Right renal cortex interstitium (tissue), 3 donors: ENCODE measurements at regions not wholly inside any gene's neighbourhood (a gene's known extent, or its start where the extent isn't known, plus 50 kb on each side); places are given as distances from the start of the nearest gene placed in this dataset.
"Not testable (repeated sequence)": the region's sequence is repeated elsewhere in the genome, so short reads cannot be mapped to it uniquely, and the experiment has no call there.

ENCODE experiments used
- DNase-seq, 3 donors: peaks; one replicate each; pipeline ENCODE4 v3.0.0-alpha.2; 2013; ENCODE audit warnings: low read depth in 3 of 3, low spot score in 2 of 3

GRCh38 chr5:135279328-135279727, 119.7 kb downstream of the MACROH2A1 start:
- no peak for DNase-seq

- DNase-seq: no peak
Measured at GRCh38 chr5:135276151-135276550, 122.9 kb downstream of the MACROH2A1 start.

DNA sequence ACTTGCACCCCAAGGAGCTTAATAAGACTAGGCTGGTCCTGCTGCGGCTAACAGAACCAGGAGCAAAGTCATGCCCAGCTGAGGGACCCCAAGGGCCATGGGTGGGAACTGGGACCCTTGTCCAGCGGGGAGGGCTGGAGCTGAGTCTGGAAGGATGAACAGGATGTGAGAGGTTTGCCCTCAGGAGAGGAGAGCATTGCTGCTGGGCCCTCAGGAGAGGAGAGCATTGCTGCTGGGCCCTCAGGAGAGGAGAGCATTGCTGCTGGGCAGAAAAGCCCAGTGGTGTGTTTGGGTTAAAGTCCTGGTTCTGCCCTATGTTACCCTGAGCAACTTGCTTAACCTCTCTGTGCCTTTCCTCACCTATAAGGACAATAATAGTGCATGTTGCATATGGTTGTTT, 125.8 kb downstream of the MACROH2A1 start:
- DNase-seq: no peak

DNA sequence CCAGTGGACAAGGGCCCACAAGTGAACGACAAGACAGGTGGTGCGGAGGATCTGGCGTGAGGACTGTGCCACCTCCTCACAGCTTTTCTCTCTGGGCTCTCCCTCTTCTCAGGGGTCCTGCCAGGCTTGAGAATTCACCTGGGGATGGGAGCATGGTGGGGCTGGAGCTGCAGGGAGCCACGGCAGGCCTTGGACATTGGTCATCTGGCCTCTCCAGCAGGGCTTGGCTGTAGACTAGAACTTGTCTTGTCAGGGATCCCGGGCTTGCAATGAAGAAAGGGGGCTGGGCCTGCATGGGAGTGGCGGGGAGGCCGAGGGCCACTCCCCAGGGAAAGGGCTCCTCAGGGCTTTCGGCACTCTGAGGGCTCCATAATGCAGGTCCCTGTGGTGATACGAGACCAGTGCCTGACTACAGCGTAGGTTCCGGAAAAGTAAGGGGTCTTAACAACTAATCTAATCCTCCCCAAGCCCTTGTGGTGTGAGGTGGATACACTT, 126.7 kb downstream of the MACROH2A1 start:
- DNase-seq: no peak

DNA sequence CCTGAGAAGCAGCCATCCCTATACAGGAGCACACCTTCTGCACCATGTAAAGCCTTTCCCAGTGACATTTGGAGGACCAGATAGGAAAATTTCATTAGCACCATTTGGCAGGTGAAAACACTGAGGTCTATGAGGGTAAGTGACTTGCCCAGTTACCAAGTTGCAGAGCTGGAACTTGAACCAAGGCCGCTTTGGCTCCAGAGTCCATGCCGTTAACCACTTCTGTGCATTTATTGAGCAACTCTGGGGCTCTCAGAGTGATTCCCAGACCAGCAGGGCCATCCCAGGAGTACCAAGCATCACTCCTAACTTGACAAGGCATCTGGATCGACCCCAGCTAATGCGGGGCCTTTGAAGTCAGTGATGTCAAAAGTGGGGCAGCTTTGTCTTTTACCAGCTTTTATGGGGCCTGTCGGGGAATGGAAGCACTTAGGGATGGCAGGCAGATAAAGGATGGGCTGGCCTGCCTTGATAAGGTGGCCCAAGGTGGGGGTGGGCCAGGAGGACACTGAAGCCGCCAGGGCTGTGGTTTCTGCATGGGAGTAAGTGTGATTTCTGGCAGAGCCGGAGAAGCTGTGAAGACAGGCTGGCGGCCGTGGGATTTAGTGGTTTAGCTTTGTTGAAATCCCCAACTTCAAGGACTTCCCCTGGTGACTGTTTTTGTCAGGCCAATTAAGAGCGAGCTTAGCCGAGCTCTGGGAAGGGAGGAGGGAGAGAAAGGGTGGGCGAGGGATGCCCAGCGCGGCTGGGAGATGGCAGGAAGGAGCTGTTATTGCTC, 127.3 kb downstream of the MACROH2A1 start:
- peak in 2 of 3 donors; percentile 23 to 27 for DNase-seq

DNA sequence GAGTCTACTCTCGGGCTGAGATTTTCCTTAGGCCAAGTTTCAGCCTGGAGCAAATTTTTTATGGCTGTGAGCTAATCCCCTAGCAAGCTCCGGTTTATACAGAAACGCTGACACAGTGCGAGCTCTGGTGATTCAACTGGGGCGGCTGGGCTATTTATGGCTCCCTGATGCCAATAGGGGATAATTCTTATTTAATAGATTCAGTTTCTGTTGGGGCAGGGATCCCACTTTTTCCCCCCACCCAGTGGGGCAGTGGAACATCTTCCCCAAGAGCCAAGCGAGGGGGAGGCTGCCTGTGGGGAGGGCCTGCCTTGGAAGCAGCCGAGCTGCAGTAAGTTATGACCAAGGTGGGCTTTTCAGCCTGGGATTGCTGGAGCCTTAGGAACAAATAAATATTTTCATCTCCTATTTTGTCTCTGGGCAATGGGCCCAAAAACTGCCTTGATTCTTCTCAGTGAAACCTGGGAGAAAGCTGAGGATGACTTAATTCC, 129.1 kb downstream of the MACROH2A1 start:
- DNase-seq: no peak

DNA sequence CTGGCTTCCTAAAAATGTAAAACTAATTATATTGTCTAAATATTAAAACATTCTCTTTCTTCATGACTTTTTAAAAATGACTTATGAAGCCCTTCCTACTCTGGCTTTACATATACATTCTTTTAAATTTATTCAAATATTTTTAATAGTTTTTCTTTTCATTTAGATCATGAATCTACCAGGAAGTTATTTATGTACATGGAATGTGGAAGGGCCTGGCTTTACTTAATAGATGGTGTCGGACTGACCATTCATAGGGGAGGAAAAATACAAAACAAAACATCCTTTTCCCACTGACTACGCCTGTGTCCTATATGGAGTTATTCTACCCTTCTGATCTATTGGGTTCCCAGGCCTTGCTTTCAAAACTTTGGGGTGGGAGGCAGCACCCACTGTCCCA, 129.8 kb downstream of the MACROH2A1 start:
- DNase-seq: no peak

DNA sequence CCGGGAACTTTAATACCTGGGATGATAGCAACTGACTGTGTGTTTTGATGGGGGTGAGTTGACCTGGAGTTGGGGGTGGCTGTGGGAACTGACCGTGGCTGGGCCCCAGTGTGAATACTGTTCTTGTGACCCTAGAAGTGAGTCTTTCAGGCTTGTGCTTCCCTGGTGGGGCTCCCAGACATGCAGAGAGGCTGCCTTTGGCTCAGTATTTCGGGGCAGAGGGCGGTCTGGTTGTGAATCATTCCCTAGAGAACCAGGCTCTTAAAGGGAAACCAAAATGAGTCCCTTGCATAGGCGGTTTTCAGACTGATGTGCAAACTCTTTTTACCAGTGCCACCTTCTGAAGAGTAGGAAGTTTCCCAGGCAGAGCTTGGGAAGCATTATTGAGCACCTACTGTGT, 132.1 kb downstream of the MACROH2A1 start:
- no peak for DNase-seq

DNA sequence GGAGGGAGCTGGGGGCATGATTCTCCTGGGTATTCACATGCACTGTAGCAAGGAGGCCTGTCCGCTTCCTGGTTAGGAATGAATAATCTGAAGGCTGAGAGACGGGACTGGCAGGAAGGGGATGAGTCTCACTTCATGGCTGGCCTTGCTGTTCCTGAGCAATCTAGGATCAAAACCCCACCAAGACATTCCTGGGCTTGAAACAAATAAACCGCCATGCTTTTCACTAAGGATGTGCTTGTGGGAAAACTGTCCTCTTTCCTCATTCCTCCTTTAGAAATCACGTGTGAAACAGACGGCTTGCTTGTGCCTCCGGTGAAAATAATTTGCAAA, 132.8 kb downstream of the MACROH2A1 start:
- no peak for DNase-seq

DNA sequence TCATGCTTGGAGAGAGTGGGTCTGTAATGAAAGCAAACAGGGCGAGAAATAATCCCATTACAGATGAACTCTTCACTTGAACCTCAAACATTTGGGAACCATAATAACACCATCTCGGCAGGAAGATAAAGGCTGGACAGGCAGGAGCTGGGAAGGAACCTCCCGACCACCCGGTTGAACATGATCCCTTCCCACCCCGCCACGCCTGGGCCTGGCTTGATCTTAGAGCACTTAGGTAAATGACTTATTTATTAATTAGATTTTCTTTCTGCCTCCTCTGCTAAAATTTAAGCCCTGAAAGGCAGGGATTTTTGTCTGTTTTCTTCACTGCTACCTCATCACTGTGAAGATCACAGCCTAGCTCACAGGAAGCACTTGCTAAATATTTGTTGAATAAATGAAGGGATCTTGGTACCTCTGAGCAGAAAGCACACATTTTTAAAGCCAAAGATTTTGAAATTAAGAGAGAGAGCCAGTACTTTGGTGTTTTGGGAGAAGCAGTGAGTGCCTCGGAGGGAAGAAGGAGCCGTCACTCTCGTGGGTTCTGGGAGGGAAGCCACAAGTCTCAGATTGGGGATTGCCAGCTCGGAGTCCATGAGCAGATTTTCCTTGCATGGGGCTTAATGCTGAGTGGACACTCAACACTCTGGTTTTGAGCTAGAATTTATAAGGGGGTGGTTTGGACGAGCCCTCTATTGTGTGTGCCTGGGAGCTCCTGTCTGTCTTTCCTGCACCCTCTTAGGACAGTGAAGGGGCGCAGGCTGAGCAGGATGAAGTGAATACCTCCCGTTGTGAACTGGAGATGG, 133.3 kb downstream of the MACROH2A1 start:
- no peak for DNase-seq

DNA sequence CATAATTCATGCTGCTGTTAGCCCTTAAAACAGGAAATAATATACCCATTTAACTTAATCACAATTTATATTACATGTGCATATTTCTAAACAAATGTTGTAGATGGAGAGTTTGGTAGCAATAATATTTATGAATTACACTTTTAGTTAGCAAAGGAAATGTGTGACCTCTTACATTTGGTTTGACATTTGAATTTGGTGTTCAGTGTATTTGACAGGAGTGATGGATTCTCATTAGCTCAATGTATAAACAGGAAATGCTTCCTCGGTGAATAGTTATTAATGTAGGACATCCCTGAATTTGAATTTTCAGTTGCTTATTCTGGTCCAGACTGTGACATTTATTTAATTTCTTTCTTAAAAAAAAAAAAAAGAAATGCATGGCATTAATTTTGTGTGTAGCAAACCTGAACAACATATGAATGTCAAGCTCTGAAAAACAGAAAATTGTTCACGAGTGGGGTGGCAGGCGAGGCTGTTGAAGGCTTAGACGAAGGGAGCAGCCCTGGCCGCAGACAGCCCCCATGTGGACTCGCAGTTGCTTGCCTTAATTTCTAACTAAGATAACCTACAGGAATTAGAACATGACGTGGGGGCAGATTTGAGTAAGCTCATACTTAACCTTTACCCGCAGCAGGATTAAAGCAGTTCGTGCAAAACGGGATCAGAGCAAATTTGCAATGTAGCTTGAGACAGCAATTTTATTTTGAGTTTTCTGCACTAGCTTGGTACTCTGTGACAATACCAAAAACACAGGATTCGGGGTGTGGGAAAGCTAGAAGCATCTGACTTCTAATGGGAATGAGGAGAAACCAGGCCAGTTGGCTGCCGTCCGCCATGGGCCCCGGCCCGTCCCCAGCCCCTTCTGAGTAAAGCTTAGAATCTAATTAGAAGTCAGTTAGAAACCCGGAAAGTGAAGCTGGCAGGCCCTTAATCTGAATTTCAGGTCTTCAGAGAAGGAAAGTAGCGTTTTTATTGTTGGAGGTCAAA, 134.3 kb downstream of the MACROH2A1 start:
- no peak for DNase-seq

GRCh38 chr5:135263022-135263668, 135.9 kb downstream of the MACROH2A1 start:
- no peak for DNase-seq

DNA sequence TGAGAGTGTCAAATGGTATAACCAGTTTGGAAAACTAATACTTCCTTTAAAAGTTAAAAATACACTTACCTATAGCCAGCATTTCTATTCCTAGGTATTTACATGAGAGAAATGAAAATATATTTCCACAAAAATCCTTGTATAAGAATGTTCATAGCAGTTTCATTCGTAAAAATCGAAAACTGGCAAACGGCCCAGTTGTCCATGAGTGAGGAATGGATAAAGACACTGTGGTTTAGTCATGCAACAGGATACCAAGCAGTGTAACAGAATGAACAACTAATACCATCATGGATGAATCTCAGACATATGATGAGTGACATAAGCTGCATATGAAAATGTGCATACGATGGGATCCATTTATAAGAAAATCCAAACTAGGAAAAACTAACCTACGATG, 136.7 kb downstream of the MACROH2A1 start:
- no peak for DNase-seq

DNA sequence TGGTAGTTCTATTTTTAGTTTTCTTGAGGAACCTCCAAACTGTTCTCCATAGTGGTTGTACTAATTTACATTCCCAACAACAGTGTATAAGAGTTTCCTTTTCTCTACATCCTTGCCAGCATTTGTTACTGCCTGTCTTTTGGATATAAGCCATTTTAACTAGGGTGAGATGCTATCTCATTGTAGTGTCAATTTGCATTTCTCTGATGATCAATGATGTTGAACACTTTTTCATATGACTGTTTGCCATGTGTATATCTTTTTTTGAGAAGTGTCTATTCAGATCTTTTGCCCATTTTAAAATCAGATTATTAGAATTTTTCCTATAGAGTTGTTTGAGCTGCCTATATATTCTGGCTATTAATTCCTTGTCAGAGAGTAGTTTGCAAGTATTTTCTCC, 138.9 kb downstream of the MACROH2A1 start:
- DNase-seq: not testable (repeated sequence)

DNA sequence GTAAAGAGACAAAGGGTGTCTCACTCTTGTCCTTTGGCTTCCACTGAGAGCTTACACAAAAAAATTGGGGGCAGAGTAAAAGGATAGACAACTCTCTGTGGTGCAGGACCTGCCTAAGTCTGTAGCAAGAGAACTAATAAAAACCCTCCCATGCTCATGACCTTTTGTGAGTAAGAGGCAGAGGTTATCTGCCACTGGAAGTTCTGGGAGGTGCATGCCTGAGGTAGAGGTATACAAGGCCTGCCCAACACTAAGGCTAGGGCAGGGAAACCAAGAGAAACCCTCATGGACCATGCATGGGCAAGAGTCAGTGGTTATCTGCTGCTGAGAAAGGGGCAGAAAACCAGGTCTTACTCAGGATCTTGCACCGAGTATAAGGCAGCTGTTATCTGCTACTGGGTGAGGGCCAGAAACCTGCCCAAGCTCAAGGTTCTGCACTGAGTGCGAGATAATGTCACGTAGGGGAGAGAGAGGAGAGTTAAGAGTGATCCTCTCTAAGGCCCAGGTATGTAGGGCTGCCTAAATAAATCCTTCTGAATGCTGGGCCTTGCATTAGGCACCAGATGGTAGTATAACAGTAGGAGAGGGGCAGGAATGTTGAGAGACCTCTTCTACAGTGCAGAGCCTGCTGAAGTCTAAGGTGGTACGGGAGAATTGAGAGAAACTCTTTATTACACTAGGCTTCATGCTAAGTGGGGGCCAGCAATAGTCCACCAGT, 143.4 kb downstream of the MACROH2A1 start:
- DNase-seq: no peak

- no peak for DNase-seq
Measured at GRCh38 chr5:135254183-135254582, 144.8 kb downstream of the MACROH2A1 start.

DNA sequence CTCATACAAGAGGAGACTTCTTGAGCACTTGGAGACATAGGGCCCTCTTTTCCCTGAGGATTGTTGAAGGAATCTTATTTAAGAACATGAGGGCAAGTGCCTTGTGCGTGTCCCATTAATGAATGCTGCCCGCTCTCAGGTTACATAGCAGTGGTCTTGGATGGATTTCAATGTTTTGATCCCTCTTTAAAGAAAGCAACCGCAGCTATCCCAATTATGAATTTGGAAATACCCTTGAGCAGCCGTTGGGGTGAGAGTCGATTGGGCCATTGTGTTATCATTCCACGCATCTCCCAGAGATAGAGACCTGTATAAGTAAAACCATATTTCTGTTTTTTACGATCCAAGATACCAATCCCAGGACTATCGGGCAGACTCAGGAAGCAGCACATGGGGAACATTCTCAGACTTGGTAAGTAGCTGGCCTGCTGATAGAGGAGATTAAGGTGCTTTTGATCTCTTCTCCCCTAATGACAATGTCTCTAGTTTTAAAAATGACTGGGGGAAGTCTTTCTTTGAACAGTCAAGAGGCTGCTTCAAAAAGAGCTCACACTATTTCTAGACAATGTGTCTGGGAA, 145.3 kb downstream of the MACROH2A1 start:
- DNase-seq: no peak

GRCh38 chr5:135251093-135251492, 147.9 kb downstream of the MACROH2A1 start:
- no peak for DNase-seq

DNA sequence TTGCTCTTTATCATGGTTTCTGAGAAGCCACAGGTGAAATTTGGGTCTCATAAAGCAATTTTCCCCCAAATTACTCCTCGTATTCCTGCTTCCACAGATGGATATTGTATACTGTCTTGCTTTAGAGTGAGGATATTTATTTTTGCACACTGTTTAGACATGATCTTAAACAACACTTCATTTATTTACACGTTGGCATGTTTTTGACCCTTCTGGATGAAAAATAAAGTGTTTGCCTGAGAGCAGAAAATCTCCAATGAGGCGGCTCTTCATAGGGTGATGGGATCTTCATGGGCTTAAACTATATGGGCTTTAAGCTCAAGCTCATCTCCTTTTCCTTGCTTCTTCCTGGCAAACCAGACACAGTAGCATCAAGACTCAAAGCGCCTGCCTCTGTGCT, 148.4 kb downstream of the MACROH2A1 start:
- no peak for DNase-seq
